OCI-LY7 (cell line): ENCODE measurements at regions not wholly inside any gene's neighbourhood (a gene's known extent, or its start where the extent isn't known, plus 50 kb on each side); places are given as distances from the start of the nearest gene placed in this dataset.

ENCODE experiments used
- EZH2phosphoT487 ChIP-seq: fragments of 200-600 bp; sonication (generic); IDR thresholded peaks from 2 replicates; pipeline ENCODE4 v1.6.1; 2018; ENCODE audit warnings: low read depth, borderline replicate concordance, mild to moderate bottlenecking, mixed run types, antibody characterized with exemption, low read length, moderate library complexity, mixed read lengths
- TF ChIP-seq, protein P1 (sequence below): fragments of 200-600 bp; sonication (generic); conservative IDR thresholded peaks from 2 replicates; pipeline ENCODE4 v1.5.1; 2014; ENCODE audit warnings: mild to moderate bottlenecking, antibody characterized with exemption, low read length, moderate library complexity, mixed read lengths

GRCh38 chr14:43729143-43729542 is 777.9 kb downstream of the FSCB start:
- TF ChIP-seq, protein P1, sequence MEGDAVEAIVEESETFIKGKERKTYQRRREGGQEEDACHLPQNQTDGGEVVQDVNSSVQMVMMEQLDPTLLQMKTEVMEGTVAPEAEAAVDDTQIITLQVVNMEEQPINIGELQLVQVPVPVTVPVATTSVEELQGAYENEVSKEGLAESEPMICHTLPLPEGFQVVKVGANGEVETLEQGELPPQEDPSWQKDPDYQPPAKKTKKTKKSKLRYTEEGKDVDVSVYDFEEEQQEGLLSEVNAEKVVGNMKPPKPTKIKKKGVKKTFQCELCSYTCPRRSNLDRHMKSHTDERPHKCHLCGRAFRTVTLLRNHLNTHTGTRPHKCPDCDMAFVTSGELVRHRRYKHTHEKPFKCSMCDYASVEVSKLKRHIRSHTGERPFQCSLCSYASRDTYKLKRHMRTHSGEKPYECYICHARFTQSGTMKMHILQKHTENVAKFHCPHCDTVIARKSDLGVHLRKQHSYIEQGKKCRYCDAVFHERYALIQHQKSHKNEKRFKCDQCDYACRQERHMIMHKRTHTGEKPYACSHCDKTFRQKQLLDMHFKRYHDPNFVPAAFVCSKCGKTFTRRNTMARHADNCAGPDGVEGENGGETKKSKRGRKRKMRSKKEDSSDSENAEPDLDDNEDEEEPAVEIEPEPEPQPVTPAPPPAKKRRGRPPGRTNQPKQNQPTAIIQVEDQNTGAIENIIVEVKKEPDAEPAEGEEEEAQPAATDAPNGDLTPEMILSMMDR: no peak
- TF ChIP-seq EZH2phosphoT487: no peak
